ENCODE measurements at regions not wholly inside any gene's neighbourhood (a gene's known extent, or its start where the extent isn't known, plus 50 kb on each side); places are given as distances from the start of the nearest gene placed in this dataset.
A peak's percentile ranks its signal among the peaks of the same experiment; 100 is the strongest.
"Not testable (repeated sequence)": the region's sequence is repeated elsewhere in the genome, so short reads cannot be mapped to it uniquely, and the experiment has no call there.

- no peak for DNase-seq (ENCODE audit: low read depth in 3 of 3, low spot score in 1 of 3)
These were observed 303.4 kb upstream of the NCKAP5 start for GRCh38 chr2:133871545-133872209.

DNA sequence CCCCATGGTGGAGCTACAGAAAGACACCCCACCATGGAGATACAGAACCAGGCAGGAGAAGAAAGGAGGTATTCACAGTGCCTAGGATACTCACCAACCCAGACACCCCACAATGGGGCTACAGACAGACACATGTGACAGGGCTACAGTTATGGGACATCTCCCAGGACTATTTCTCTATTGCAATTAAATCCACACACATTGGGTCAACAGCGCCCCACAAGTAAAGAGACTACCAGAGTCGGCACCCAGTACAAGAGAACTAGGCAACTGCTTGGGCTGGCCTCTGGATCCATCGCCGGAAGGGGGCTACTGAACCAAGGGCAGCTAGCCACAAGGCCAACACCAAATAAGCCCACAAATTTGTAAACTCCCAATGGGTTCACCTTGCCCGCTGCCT, 310.1 kb upstream of the NCKAP5 start:
- no peak for DNase-seq (ENCODE audit: low read depth in 3 of 3, low spot score in 1 of 3)

DNA sequence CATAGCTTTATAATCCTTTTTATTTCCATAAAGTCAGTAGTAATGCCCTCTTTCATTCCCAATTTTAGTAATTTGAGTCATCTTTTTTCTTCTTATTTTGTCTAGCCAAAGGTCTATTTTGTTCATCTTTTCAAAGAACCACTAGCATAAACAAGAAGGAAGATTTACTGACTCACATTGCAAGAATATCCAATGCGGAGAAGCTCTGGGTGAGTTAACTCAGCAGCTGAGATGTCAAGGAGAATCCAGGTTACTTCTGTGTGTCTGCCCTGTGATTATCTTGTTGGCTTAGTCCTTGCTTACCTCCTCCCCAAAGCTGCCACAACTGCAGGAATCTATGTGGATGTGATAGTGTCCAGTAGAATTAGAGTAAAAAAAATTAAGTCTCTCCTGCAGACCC, 311.4 kb upstream of the NCKAP5 start:
- DNase-seq (ENCODE audit: low read depth in 3 of 3, low spot score in 1 of 3), result no peak

DNA sequence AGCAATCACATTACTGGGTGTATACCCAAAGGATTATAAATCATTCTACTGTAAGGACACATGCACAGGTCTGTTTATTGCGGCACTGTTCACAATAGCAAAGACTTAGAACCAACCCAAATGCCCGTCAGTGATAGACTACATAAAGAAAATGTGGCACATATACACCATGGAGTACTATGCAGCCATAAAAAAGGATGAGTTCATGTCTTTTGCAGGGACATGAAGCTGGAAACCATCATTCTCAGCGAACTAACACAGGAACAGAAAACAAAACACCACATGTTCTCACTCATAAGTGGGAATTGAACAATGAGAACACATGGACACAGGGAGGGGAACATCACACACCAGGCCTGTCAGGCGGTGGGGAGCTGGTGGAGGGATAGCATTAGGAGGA, 313.9 kb upstream of the NCKAP5 start:
- DNase-seq (ENCODE audit: low read depth in 3 of 3, low spot score in 1 of 3), result not testable (repeated sequence)

DNA sequence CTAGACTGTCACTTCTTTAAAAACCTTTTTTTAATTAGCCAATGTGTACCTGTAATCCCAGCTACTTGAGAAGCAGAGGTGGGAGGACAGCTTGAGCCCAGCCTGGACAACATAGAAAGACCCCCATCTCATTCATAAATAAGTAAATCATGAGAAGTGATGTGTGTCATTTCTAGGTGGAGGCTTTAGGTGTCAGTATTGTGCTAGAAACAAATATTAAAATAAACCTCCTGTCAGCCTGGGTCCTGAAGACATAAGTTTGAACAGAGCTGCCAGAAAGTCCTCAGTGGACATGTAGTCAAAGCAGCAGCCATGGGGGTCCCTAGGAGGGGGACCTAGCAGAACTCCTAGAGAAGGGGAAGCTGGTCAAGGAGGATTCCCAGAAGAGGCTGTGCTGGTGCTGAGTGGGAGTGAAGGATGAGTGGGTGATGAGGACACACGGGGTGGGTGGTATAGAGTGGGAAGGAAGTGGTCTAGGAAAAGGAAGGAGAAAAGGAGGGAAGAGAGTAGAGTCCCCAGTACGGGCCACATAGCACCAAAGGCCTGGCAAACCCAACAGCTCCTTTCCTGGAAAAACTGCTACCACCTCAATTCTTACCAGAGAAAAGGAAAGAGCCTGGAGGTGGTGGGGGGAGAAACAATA, 316.6 kb upstream of the NCKAP5 start:
- no peak for DNase-seq (ENCODE audit: low read depth in 3 of 3, low spot score in 1 of 3)

- no peak for DNase-seq (ENCODE audit: low read depth in 3 of 3, low spot score in 1 of 3)
These were observed 317.6 kb upstream of the NCKAP5 start for GRCh38 chr2:133885847-133886246.

DNA sequence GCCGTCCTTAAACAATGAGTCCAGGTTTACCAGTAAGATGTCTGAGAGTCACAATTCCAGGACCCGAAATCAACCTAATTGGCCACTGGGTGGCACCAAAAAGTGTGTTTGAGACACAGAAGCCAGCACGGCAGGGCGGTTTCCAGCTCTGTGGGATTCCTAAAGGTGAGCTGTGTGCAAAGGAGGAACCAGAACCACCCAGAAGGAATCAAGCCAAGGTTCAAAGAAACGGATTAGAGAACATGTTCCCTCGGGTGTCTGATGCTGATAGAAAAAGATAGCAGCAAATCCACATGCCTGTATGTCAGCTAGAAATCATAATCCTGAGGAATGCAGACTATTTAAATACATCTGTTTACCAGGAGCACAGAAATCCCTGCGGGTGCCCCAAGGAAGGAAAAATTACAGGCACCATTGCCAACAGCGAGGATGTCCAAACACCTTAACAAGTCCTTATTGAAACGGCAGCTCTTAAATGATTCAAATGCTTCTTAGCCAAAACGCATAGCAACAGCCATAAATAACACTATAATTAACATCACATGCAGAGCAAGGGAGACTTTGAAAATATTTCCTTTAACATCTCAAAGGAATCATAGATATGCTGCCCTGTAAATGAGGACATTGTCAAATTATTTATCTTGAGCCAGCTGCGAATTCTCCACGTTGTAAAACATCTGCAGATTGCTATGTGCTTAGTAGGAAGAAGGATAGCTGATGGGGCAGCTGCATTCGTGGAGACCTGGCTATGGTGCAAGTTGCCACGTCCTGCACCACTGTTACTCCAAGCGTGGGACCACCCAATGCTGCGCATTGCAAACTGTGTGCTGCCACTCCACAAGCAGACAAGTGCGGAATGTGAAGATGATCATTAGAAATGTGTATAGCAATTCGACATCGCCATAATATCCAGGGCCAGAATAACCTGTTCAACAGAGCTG, 318.7 kb upstream of the NCKAP5 start:
- DNase-seq (ENCODE audit: low read depth in 3 of 3, low spot score in 1 of 3), result peak in 2 of 3 donors; percentile 2 to 5

- DNase-seq (ENCODE audit: low read depth in 3 of 3, low spot score in 1 of 3), result no peak
These were observed 319.4 kb upstream of the NCKAP5 start for GRCh38 chr2:133887676-133888040.

DNA sequence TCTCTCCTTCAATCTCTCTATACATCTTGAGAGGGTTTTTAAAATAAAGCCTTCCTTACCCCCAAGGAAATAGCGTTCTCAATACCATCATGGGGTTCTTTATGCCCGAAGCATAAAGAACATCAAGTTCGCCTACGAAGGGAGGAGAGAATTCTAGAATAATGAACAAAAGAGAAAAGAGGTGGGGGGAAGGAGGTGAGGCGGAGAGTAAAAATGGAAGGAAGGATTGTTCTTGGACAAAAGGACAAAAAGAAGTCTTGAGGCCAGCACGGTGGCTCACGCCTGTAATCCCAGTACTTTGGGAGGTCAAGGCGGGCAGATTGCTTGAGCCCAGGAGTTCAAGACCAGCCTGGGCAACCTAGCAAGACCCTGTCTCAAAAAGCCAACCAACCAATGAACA, 319.8 kb upstream of the NCKAP5 start:
- DNase-seq (ENCODE audit: low read depth in 3 of 3, low spot score in 1 of 3), result no peak

- no peak for DNase-seq (ENCODE audit: low read depth in 3 of 3, low spot score in 1 of 3)
These were observed 320.5 kb upstream of the NCKAP5 start for GRCh38 chr2:133888621-133889219.

DNA sequence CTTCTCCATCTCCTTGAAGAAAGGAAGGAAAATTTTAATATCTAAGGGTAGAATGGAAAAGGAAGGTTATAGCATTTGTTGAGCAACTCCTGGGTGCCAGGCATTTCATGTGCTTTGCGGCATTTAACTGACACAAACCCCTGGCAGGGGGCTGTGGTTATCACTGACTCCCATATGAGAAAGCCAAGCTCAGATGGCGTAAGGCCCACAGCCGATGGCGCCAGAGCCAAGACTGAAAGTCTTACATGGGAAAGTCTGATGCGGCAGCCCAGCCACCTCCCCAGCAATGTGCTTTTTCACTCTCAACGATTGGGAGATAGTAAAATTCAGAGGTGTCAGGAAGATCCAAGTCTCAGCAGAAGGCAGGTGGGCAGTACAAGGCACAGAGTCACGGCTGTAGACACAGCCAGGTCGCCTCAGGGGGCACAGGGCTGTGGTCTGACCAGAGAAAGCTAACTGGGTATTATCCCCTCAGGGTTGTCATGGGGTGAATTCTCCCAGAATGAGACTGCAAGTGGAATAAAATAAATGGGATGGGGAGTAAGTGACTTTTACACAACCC, 324.2 kb upstream of the NCKAP5 start:
- DNase-seq (ENCODE audit: low read depth in 3 of 3, low spot score in 1 of 3), result no peak

- no peak for DNase-seq (ENCODE audit: low read depth in 3 of 3, low spot score in 1 of 3)
These were observed 326.2 kb upstream of the NCKAP5 start for GRCh38 chr2:133894429-133894828.

DNA sequence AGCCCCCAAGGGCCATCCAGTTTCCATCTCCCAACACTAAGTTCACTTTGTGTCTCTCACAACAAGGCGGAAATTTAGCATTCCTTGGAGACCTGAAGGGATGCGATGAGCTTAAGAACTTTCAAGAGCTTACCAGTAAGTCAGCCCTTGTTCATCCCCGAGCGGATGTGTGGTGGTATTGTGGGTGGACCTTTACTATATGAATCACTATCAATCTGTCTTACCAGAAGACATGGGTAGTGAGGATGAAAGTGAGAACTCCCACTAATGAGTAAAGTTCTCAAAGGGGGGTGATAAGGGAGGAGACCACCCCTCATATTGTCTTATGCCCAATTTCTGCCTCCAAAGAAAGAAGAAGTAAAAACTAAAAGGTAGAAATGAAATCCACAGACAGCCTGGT, 329.6 kb upstream of the NCKAP5 start:
- not testable (repeated sequence) for DNase-seq (ENCODE audit: low read depth in 3 of 3, low spot score in 1 of 3)

- no peak for DNase-seq (ENCODE audit: low read depth in 3 of 3, low spot score in 1 of 3)
These were observed 332.6 kb upstream of the NCKAP5 start for GRCh38 chr2:133900909-133901308.

GRCh38 chr2:133906396-133906795, 338.1 kb upstream of the NCKAP5 start:
- DNase-seq (ENCODE audit: low read depth in 3 of 3, low spot score in 1 of 3), result no peak

GRCh38 chr2:133906926-133907325, 338.7 kb upstream of the NCKAP5 start:
- DNase-seq (ENCODE audit: low read depth in 3 of 3, low spot score in 1 of 3), result no peak

DNA sequence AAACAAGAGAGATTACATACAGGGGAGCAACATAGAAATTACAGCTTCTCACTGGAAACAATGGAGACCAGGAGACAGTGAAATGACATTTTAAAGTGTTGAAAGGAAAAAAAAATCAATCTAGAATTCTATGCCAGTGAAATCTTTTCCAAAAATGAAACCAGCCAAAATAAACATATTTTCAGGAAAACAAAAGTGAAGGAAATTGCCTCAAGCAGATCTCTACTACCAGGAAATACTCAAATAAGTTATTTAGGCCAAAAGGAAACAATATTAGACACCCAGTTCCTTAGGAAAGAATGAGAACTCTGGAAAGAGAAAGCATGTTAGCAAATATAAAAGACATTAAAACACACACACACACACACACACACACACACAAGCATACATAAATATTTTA, 339.9 kb upstream of the NCKAP5 start:
- DNase-seq (ENCODE audit: low read depth in 3 of 3, low spot score in 1 of 3), result no peak

DNA sequence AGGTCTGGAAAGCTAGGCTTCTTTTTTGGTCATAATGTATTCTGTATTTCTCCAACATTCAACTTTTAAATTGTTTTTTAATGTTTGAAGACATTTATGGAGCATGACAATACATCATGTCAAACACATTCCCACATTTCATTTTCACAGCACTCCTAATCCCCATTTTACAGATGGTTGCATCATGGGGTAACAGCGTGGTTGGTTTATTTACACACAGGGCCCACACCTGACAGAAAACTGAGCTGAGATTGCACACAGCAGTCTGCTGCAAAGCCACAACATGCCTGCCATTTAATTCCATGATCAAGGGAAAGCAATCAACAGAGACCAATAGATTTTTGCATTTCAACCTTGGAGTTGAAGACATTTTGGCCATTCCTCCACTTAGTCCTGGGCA, 335.7 kb upstream of the MGAT5 start:
- DNase-seq (ENCODE audit: low read depth in 3 of 3, low spot score in 1 of 3), result no peak

DNA sequence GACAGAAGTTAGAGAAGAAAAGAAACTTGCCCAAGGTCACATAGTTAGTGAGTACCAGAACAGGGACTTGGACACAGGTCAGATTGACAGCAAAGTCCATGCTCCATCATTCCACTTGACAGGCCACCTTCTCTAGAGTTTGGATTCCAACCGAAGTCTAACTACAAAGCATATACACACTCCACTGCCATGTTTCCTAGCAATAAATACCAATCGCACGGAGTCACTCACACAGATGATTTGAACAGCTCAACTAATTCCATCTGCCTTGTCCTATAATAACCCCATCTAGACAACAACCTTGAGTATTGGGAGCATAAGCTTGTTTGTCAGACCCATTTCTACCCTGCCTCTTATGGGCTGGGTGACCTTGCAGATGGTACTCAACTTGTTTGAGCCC, 334.6 kb upstream of the MGAT5 start:
- DNase-seq (ENCODE audit: low read depth in 3 of 3, low spot score in 1 of 3), result no peak

DNA sequence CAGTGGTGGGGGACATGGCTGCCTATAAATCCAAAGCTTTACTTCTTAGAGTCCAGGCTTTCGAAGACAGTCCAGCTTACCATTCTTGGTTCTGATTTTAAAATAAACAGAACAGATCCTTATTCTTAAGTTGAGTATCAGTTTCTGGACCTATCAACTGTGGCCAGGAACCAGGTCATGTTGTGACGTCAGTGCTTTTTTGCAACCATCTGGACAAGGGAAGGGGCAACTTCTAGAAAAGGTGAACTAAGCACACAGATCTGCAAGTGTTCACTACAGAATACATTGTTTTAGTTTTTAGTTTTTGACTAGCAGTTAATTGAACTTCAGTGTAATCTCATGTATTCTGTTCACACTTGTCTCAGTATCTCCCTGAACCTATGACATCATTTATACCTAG, 326.0 kb upstream of the MGAT5 start:
- DNase-seq (ENCODE audit: low read depth in 3 of 3, low spot score in 1 of 3), result no peak

GRCh38 chr2:133936096-133936495, 317.8 kb upstream of the MGAT5 start:
- no peak for DNase-seq (ENCODE audit: low read depth in 3 of 3, low spot score in 1 of 3)

Measured in stimulated activated CD4-positive, alpha-beta T cell treated with anti-CD3 and anti-CD28 coated beads, TNF-alpha, amount 100 ng/mL, for 1 hour (primary cell).